MM.1S (cell line): ENCODE measurements at regions not wholly inside any gene's neighbourhood (a gene's known extent, or its start where the extent isn't known, plus 50 kb on each side); places are given as distances from the start of the nearest gene placed in this dataset.

Experiments
- DNase-seq: peaks from one replicate; pipeline ENCODE4 v3.0.0-alpha.2; 2015
- H2AFZ ChIP-seq: fragments of 300-600 bp; sonication (generic); 2 replicates; pipeline ENCODE4 v1.6.0; 2016; ENCODE audit warnings: antibody characterized with exemption, low read length
- H3F3A ChIP-seq: fragments of 300-600 bp; sonication (generic); 2 replicates; pipeline ENCODE4 v1.6.1; 2016; ENCODE audit warnings: mild to moderate bottlenecking, antibody characterized with exemption, low read length, moderate library complexity, mixed read lengths; ENCODE audit not compliant: insufficient read depth
- H3K27ac ChIP-seq: fragments of 300-600 bp; sonication (generic); 2 replicates; pipeline ENCODE4 v1.5.1; 2016; ENCODE audit warnings: mild to moderate bottlenecking, low read length
- H3K27me3 ChIP-seq: fragments of 300-600 bp; sonication (generic); replicated peaks from 2 replicates; pipeline ENCODE4 v1.6.0; 2016; ENCODE audit warnings: low read length; ENCODE audit not compliant: insufficient read depth
- H3K36me3 ChIP-seq: fragments of 300-600 bp; sonication (generic); replicated peaks from 2 replicates; pipeline ENCODE4 v1.6.1; 2016; ENCODE audit warnings: mild to moderate bottlenecking, low read length, mixed read lengths; ENCODE audit not compliant: insufficient read depth
- H3K4me1 ChIP-seq: fragments of 300-600 bp; sonication (generic); 2 replicates; pipeline ENCODE4 v1.6.1; 2016; ENCODE audit warnings: low read length, mixed read lengths
- H3K4me2 ChIP-seq: fragments of 300-600 bp; sonication (generic); 2 replicates; pipeline ENCODE4 v1.6.0; 2016; ENCODE audit warnings: low read depth, low read length
- H3K4me3 ChIP-seq: fragments of 300-600 bp; sonication (generic); 2 replicates; pipeline ENCODE4 v1.5.1; 2016; ENCODE audit warnings: low read length, mixed read lengths
- H3K79me2 ChIP-seq: fragments of 300-600 bp; sonication (generic); 2 replicates; pipeline ENCODE4 v1.6.1; 2016; ENCODE audit warnings: mixed run types, low read length, mixed read lengths
- H3K9ac ChIP-seq: fragments of 300-600 bp; sonication (generic); 2 replicates; pipeline ENCODE4 v1.6.1; 2016; ENCODE audit warnings: low read length, mixed read lengths
- H3K9me2 ChIP-seq: fragments of 300-600 bp; sonication (generic); replicated peaks from 2 replicates; pipeline ENCODE4 v1.6.1; 2016; ENCODE audit warnings: mild to moderate bottlenecking, low read length, mixed read lengths; ENCODE audit not compliant: insufficient read depth
- H3K9me3 ChIP-seq: fragments of 300-600 bp; sonication (generic); replicated peaks from 2 replicates; pipeline ENCODE4 v1.6.1; 2016; ENCODE audit warnings: mild to moderate bottlenecking, low read length, mixed read lengths; ENCODE audit not compliant: insufficient read depth
- H4K20me1 ChIP-seq: fragments of 300-600 bp; sonication (generic); 2 replicates; pipeline ENCODE4 v1.6.1; 2016; ENCODE audit warnings: mild to moderate bottlenecking, low read length, moderate library complexity, mixed read lengths; ENCODE audit not compliant: insufficient read depth
- EZH2 ChIP-seq: fragments of 300-600 bp; sonication (generic); optimal IDR thresholded peaks from 2 replicates; pipeline ENCODE3; 2017; ENCODE audit warnings: low read depth, mild to moderate bottlenecking, antibody characterized with exemption, low read length, mixed read lengths
- EZH2phosphoT487 ChIP-seq: fragments of 300-600 bp; sonication (generic); IDR thresholded peaks from 2 replicates; pipeline ENCODE4 v1.6.1; 2018; ENCODE audit warnings: antibody characterized with exemption, low read length
- TF ChIP-seq, protein P1 (sequence below): fragments of 300-600 bp; sonication (generic); IDR thresholded peaks from 2 replicates; pipeline ENCODE4 v1.5.1; 2016; ENCODE audit warnings: antibody characterized with exemption, low read length, mixed read lengths

DNA sequence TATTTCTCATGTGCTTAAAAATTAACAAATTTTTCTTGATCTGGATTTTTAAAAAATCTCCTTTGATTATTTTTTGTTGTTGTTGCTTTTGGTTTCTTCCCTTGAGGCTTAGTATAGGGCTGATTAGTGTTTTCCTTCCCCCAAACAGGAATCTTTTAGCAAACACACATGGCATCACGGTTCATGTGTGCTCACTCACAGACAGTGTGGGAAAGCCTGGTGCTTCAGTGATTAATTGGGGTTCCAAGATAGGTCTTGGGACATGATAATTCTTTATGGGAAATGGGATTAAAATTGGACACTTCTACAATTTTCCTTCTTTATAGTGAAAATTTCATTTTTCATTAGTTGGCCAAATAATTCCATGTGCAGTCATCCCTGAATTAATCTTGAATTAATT lies 153.9 kb upstream of the SOX11 start:
- no peak overlapping the region for H3K27ac ChIP-seq
- no peaks in the 10 kb centered on the region for H3F3A ChIP-seq
- no peaks in the 10 kb centered on the region for H3K9me2 ChIP-seq
- no peaks in the 10 kb centered on the region for H3K9me3 ChIP-seq
- TF ChIP-seq EZH2phosphoT487 (no peak), EZH2 (no peak)
- TF ChIP-seq, protein P1, sequence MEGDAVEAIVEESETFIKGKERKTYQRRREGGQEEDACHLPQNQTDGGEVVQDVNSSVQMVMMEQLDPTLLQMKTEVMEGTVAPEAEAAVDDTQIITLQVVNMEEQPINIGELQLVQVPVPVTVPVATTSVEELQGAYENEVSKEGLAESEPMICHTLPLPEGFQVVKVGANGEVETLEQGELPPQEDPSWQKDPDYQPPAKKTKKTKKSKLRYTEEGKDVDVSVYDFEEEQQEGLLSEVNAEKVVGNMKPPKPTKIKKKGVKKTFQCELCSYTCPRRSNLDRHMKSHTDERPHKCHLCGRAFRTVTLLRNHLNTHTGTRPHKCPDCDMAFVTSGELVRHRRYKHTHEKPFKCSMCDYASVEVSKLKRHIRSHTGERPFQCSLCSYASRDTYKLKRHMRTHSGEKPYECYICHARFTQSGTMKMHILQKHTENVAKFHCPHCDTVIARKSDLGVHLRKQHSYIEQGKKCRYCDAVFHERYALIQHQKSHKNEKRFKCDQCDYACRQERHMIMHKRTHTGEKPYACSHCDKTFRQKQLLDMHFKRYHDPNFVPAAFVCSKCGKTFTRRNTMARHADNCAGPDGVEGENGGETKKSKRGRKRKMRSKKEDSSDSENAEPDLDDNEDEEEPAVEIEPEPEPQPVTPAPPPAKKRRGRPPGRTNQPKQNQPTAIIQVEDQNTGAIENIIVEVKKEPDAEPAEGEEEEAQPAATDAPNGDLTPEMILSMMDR, result no peak
- no peaks in the 10 kb centered on the region for H3K4me1 ChIP-seq
- no peak overlapping the region for H3K9ac ChIP-seq
- H3K79me2 ChIP-seq, result no peaks in the 10 kb centered on the region
- no peak overlapping the region for H3K4me2 ChIP-seq
- no peak overlapping the region for H2AFZ ChIP-seq
- no peaks in the 10 kb centered on the region for H3K36me3 ChIP-seq
- H3K4me3 ChIP-seq, result no peak overlapping the region
- H3K27me3 ChIP-seq, result no peaks in the 10 kb centered on the region
- H4K20me1 ChIP-seq, result no peaks in the 10 kb centered on the region
- DNase-seq, result no peak

DNA sequence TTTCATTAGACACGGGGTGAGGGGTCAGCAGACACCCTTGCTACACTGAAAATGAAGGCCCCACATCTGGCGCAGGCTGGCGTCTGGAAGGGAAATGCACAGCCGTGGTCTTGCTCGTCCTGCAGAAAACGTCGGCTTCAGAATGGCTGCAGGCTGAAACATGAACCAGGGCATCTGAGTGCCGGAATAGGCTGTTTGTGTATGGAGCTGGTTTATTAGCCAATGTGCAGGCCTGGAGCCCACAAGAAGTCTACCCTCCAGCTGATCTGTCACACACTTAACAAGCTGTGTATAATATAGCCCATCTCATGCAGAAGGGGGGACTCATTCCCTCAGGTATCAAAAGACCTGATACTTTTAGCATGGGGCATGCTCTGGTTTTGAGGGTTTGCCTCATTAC lies 153.4 kb upstream of the SOX11 start:
- no peaks in the 10 kb centered on the region for H3K9me2 ChIP-seq
- H4K20me1 ChIP-seq, result no peaks in the 10 kb centered on the region
- no peaks in the 10 kb centered on the region for H3F3A ChIP-seq
- TF ChIP-seq, protein P1, result no peak
- no peak for TF ChIP-seq EZH2
- no peak for TF ChIP-seq EZH2phosphoT487
- no peaks in the 10 kb centered on the region for H3K27me3 ChIP-seq
- H3K4me2 ChIP-seq, result no peak overlapping the region
- H3K9ac ChIP-seq, result no peak overlapping the region
- H3K4me1 ChIP-seq, result no peaks in the 10 kb centered on the region
- H3K4me3 ChIP-seq, result no peak overlapping the region
- no peaks in the 10 kb centered on the region for H3K79me2 ChIP-seq
- H2AFZ ChIP-seq, result no peak overlapping the region
- H3K27ac ChIP-seq, result no peak overlapping the region
- no peak for DNase-seq
- no peaks in the 10 kb centered on the region for H3K9me3 ChIP-seq
- no peaks in the 10 kb centered on the region for H3K36me3 ChIP-seq

GRCh38 chr2:5539282-5540165 lies 152.7 kb upstream of the SOX11 start:
- H3K36me3 ChIP-seq, result no peaks in the 10 kb centered on the region
- H3K4me3 ChIP-seq, result no peak overlapping the region
- H2AFZ ChIP-seq, result no peak overlapping the region
- no peaks in the 10 kb centered on the region for H3K9me3 ChIP-seq
- H3K27ac ChIP-seq, result no peak overlapping the region
- no peak overlapping the region for H3K4me2 ChIP-seq
- H3K27me3 ChIP-seq, result no peaks in the 10 kb centered on the region
- no peaks in the 10 kb centered on the region for H3K9me2 ChIP-seq
- DNase-seq, result no peak
- TF ChIP-seq EZH2 (no peak), EZH2phosphoT487 (no peak)
- TF ChIP-seq, protein P1, result no peak
- H3F3A ChIP-seq, result no peaks in the 10 kb centered on the region
- no peaks in the 10 kb centered on the region for H4K20me1 ChIP-seq
- H3K9ac ChIP-seq, result no peak overlapping the region
- H3K79me2 ChIP-seq, result no peaks in the 10 kb centered on the region
- H3K4me1 ChIP-seq, result no peaks in the 10 kb centered on the region
